Psoas muscle (tissue), 7 donors: ENCODE measurements at regions not wholly inside any gene's neighbourhood (a gene's known extent, or its start where the extent isn't known, plus 50 kb on each side); places are given as distances from the start of the nearest gene placed in this dataset.

Source experiments
- ATAC-seq, 4 donors: fragments of 200-7000 bp; cut with Tn5 transposase; one replicate each; pipeline ENCODE4 v1.9.1; 2020; ENCODE audit warnings: moderate library complexity in 3 of 4, mild to moderate bottlenecking in 2 of 4
- DNase-seq, 2 donors: peaks; one replicate each; pipeline ENCODE4 v3.0.0-alpha.2; 2020
- H3K27ac ChIP-seq: fragments of 200-600 bp; one replicate; pipeline ENCODE4 v1.8.0; 2022
- H3K27me3 ChIP-seq, 3 donors: fragments of 200-600 bp in 1 of 3; one replicate each; pipeline versions ENCODE4 v1.6.1 to v1.8.0; 2013 to 2022; ENCODE audit warnings: low read length in 2 of 3, mild to moderate bottlenecking in 2 of 3, moderate library complexity in 1 of 3; ENCODE audit not compliant: insufficient read depth in 3 of 3
- H3K36me3 ChIP-seq, 2 donors: fragments of 200-600 bp in 1 of 2; one replicate each; pipeline versions ENCODE4 v1.6.1 to v1.8.0; 2013 to 2022; ENCODE audit warnings: low read depth in 1 of 2, mild to moderate bottlenecking in 1 of 2, moderate library complexity in 1 of 2; ENCODE audit not compliant: insufficient read depth in 1 of 2
- H3K4me1 ChIP-seq: fragments of 200-600 bp; one replicate; pipeline ENCODE4 v1.8.0; 2022
- H3K4me3 ChIP-seq: fragments of 200-600 bp; one replicate; pipeline ENCODE4 v1.8.0; 2022; ENCODE audit warnings: mild to moderate bottlenecking
- H3K9me3 ChIP-seq: fragments of 200-600 bp; one replicate; pipeline ENCODE4 v1.8.0; 2022
- CTCF ChIP-seq: fragments of 200-600 bp; IDR thresholded peaks from one replicate; pipeline ENCODE4 v1.8.0; 2022; ENCODE audit warnings: antibody characterized with exemption
- WGBS, 3 donors: extraction: QIAGEN DNeasy Blood & Tissue Kit; methylation state at CpG; one replicate each; pipeline versions ENCODE4 v1.1.6 to v1.1.7; 2013; 5-methylcytosine and 5-hydroxymethylcytosine counted together
- intact Hi-C, 2 donors: fragments of 100-400 bp; cut with DNase I; formaldehyde crosslinking; loops; one replicate each; pipeline versions ENCODE4 v1.11.0 to v1.14.2; 2022
- donor health status: healthy with polysubstance abuse.
- donor health status: DM: no; HTN: no; CAD: no; lungs with moderate emphysema.
- donor health status: Bipolar disorder and iron deficiency.
- donor health status: healthy.
- donor health status: DM: yes; HTN: yes; CAD: no.
- donor health status: DM: no; HTN: no; CAD: no.
- donor health status: DM: yes; HTN: yes; CAD: no.

GRCh38 chr12:63042646-63043045 lies 107.7 kb upstream of the PPM1H start:
- Histone ChIP-seq H3K27ac (no peak overlapping the region), H3K4me3 (no peak overlapping the region), H3K9me3 (no peaks in the 10 kb centered on the region), H3K36me3 (no peaks in the 10 kb centered on the region), H3K4me1 (no peaks in the 10 kb centered on the region), H3K27me3 (no peaks in the 10 kb centered on the region)
- DNase-seq (no peak), ATAC-seq (no peak)
- intact Hi-C loops, result no loop called here
- 54 to 65% (median 59%) methylated on average over 1 of the region's 1 CpG for WGBS, 3 donors
- no peak for TF ChIP-seq CTCF

- no peaks in the 10 kb centered on the region for H3K36me3 ChIP-seq
- no peak overlapping the region for H3K27ac ChIP-seq
- no peaks in the 10 kb centered on the region for H3K27me3 ChIP-seq
- DNase-seq (no peak), ATAC-seq (no peak)
- H3K4me1 ChIP-seq, result no peaks in the 10 kb centered on the region
- no peaks in the 10 kb centered on the region for H3K9me3 ChIP-seq
- intact Hi-C loops, result no loop called here
- TF ChIP-seq CTCF, result no peak
- 23 to 54% (median 29%) methylated on average over 1 of the region's 1 CpG for WGBS, 3 donors
- no peak overlapping the region for H3K4me3 ChIP-seq
Measured at GRCh38 chr12:63041601-63042000, 106.7 kb upstream of the PPM1H start.

GRCh38 chr12:63040526-63041220 lies 105.7 kb upstream of the PPM1H start:
- H3K9me3 ChIP-seq, result no peaks in the 10 kb centered on the region
- H3K4me1 ChIP-seq, result no peaks in the 10 kb centered on the region
- TF ChIP-seq CTCF, result no peak
- no peak overlapping the region for H3K27ac ChIP-seq
- intact Hi-C loops, result no loop called here
- no peak overlapping the region for H3K4me3 ChIP-seq
- H3K36me3 ChIP-seq, result no peaks in the 10 kb centered on the region
- ATAC-seq (no peak), DNase-seq (no peak)
- no peaks in the 10 kb centered on the region for H3K27me3 ChIP-seq
- WGBS, 3 donors, result 72 to 84% (median 81%) methylated on average over 5 of the region's 5 CpGs

- no peaks in the 10 kb centered on the region for H3K36me3 ChIP-seq
- 86 to 92% (median 92%) methylated on average over 3 of the region's 3 CpGs for WGBS, 3 donors
Measured at GRCh38 chr12:63038713-63039100, 103.8 kb upstream of the PPM1H start.

More at GRCh38 chr12:63038713-63039100, 103.8 kb upstream of the PPM1H start:
- Histone ChIP-seq H3K27me3 (peaks cover 0 to 3% (median 0%) of the 10 kb centered on the region in 3 donors), H3K27ac (no peak overlapping the region), H3K4me1 (no peaks in the 10 kb centered on the region), H3K4me3 (no peak overlapping the region), H3K9me3 (no peaks in the 10 kb centered on the region)
- no peak for ATAC-seq
- no peak for DNase-seq
- TF ChIP-seq CTCF, result no peak
- intact Hi-C loops, result no loop called here
